ENCODE measurements at regions not wholly inside any gene's neighbourhood (a gene's known extent, or its start where the extent isn't known, plus 50 kb on each side); places are given as distances from the start of the nearest gene placed in this dataset.

DNA sequence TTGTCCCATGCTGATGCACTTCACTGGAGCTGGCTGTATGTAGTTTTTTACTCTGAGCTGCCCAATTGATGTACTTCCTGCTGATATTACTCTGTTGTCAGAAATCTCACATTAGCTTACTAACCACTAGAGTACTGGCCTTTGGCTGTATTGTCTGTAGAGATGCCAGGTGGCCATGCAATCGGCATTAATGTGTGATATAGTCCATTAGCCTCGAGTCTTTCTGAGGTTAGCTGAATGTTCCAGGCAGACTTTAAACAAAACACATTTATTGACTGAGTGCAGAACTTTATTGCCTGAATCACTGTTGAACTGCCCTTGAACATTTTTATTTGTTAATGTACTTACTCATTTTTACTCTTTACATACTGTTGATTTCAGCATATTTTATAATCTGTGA, 335.2 kb downstream of the PCDH10 start:
- no peaks in the 10 kb centered on the region for H3K4me1 Mint-ChIP-seq
- no peaks in the 10 kb centered on the region for H3K36me3 Mint-ChIP-seq
- H3K27ac Mint-ChIP-seq = no peak overlapping the region
- peaks cover 18% of the 10 kb centered on the region for H3K9me3 Mint-ChIP-seq
- DNase-seq (ENCODE audit: low spot score in 2 of 2) (no peak), ATAC-seq (no peak)
- no peak overlapping the region for H3K4me3 Mint-ChIP-seq

DNA sequence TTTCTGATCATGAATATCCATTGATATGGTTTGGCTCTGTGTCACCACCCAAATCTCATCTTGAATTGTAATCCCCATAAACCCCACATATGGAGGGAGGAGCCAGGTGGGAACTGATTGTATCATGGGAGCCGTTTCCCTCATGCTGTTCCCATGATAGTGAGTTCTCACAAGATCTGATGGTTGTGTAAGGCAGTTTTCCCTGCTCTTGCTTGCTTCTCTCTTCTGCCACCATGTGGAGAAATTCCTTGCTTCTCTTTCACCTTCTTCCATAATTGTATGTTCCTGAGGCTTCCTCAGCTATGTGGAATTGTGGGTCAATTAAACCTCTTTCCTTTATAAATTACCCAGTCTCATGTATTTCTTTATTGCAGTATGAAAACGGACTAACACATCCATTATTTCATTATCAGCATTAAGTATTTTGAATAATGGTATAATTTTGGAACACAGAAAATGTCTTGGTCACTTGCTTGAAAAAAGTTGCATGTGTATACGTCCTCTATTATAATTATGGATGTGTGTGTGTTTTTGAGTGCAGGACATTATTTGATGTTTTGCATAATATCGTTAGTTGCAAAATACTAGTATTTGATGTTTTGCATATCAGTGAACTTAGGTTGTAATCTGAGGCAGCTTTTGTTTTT, 334.6 kb downstream of the PCDH10 start:
- Mint-ChIP-seq H3K4me3 (no peak overlapping the region), H3K27ac (no peak overlapping the region), H3K36me3 (no peaks in the 10 kb centered on the region), H3K4me1 (no peaks in the 10 kb centered on the region), H3K9me3 (peaks cover 18% of the 10 kb centered on the region)
- ATAC-seq (no peak), DNase-seq (ENCODE audit: low spot score in 2 of 2) (no peak)

DNA sequence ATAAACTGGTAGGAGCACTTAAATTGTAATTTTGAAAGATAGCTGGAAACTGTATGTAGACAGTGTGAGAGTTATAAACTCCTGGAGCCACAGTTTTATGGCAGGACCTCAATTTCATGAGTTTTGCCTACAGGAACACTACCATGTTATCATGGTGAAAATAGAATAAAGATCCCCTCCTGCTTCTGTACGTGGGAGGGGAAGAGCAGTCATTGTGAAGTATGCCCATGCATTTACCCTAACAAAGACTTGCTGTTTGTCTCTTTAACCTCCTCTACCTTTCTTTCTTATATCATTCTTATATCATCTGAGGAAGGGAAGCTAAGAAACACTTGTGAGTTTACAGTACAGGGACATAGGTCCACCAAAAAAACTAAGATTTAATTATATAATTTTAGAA, 327.0 kb downstream of the PCDH10 start:
- DNase-seq (ENCODE audit: low spot score in 2 of 2) (no peak), ATAC-seq (no peak)
- Mint-ChIP-seq H3K36me3 (no peaks in the 10 kb centered on the region), H3K4me3 (no peak overlapping the region), H3K27ac (no peak overlapping the region), H3K4me1 (no peaks in the 10 kb centered on the region), H3K9me3 (peaks cover 14% of the 10 kb centered on the region)

DNA sequence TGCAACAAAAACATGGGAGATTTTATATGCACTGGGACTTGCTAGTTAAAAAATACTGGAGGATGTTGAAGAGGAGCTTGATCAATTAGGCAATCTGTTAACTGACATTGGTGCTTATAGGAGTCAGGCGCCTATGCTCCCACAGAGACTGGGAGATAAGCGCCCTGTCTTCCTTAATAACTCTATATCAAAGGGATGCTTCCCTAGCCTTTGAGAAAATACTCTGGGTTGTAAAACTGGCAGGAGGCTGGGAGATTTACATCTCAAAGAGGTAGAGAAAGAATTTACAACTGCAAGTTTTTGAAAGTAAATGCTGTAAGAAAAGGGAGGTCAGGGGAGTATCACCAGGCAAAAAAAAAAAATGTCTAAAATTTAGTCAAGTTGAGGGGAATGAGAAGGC, 325.4 kb downstream of the PCDH10 start:
- Mint-ChIP-seq H3K4me1 (no peaks in the 10 kb centered on the region), H3K9me3 (peaks cover 14% of the 10 kb centered on the region), H3K4me3 (no peak overlapping the region), H3K27ac (no peak overlapping the region), H3K36me3 (no peaks in the 10 kb centered on the region)
- DNase-seq (ENCODE audit: low spot score in 2 of 2) (no peak), ATAC-seq (no peak)

DNA sequence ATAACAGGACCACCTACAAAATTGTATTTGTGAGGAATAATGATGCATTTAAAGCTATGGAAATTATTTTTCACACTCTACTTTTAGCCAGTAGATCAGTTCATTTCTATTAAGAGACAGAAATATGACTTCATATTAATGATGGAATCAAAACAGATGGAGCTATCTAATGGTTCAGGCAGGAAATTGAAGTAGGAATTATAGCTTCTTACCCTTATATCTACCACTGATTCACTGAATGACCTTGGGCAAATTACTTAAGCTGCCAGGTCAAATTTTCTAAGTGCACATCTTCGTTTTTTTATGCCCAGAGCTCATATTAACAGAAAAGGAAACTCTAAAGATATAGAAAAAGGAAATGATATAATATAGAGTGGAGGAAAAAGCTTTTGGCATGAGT, 323.1 kb downstream of the PCDH10 start:
- Mint-ChIP-seq H3K27ac (no peak overlapping the region), H3K4me1 (no peaks in the 10 kb centered on the region), H3K4me3 (no peak overlapping the region), H3K9me3 (peaks cover 19% of the 10 kb centered on the region), H3K36me3 (no peaks in the 10 kb centered on the region)
- no peak for ATAC-seq
- DNase-seq (ENCODE audit: low spot score in 2 of 2) = no peak

DNA sequence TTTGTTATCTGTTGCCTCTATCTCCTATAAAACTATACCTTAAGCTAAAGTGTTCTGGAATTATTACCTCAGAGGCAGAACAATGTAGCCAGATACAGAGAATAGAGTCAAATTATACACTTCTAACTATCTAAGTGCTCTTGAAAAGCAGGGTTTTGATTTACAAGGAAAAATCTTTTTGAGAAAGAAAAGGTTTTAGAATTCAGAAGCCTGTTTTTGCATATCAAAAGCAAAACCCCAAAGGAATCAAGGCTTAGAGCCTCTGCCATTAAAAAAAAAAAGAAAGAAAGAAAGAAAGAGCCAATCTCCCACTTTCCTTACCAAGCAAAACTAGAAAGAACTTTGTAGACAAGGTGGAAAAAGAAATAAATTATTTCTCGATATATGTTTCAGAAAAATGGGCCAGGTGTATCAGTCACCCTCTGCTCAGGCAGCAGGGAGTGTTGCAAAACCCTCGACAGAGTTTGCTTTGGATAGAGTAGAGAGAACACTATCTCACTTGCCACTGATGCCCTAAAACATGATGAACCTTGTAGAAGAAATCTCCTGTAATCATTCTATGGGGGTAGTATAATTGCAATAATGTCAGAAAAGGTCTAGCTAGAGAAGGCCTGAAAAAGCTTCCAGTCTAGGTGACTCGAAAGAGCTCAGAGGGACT, 318.3 kb downstream of the PCDH10 start:
- ATAC-seq = no peak

DNA sequence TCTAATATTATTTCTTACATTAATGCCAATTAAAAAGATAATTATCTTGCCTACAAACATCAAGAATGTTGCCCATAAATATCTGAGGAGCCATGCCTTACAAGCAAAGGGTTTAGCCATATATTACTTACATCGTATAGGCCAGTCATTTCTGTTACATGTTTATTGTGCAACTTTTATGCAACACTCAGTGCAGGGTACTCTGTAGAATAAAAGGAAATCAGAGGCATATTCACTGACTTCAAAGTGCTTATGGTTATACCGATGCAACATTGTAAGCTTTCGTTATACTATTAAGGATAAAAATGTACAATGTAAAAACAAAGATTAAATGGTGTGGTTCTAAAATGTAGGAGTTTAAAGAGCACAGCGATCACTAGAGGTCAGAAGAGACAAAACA, 315.9 kb downstream of the PCDH10 start:
- H3K36me3 Mint-ChIP-seq = no peaks in the 10 kb centered on the region

More for the DNA sequence above, 318.3 kb downstream of the PCDH10 start:
- no peaks in the 10 kb centered on the region for H3K4me1 Mint-ChIP-seq
- peaks cover 30% of the 10 kb centered on the region for H3K9me3 Mint-ChIP-seq
- no peak for DNase-seq (ENCODE audit: low spot score in 2 of 2)
- H3K27ac Mint-ChIP-seq = no peak overlapping the region
- H3K36me3 Mint-ChIP-seq = no peaks in the 10 kb centered on the region
- no peak overlapping the region for H3K4me3 Mint-ChIP-seq

DNA sequence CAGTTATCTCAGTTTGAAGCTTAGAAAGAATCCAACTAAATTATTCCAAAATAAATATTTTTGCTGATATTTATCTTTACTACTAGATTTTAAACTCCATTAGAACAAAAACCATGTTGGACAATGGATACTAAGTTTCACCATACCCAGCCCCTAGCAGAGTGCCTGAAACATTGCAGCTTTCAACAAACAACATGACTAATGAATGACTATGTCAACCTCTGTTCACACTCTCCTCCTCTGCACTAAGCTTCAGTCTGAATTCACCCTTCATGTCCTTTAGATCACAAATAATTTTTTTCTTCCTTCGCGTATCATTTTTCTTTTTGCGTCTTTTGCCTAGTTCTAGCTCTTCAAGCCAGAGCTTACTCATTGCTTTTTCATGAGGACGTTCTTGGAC, 315.2 kb downstream of the PCDH10 start:
- no peaks in the 10 kb centered on the region for H3K36me3 Mint-ChIP-seq
- ATAC-seq (no peak), DNase-seq (ENCODE audit: low spot score in 2 of 2) (no peak)
- H3K4me3 Mint-ChIP-seq = no peak overlapping the region
- no peaks in the 10 kb centered on the region for H3K4me1 Mint-ChIP-seq
- no peak overlapping the region for H3K27ac Mint-ChIP-seq
- H3K9me3 Mint-ChIP-seq = peaks cover 39% of the 10 kb centered on the region

More for the DNA sequence above, 315.9 kb downstream of the PCDH10 start:
- no peaks in the 10 kb centered on the region for H3K4me1 Mint-ChIP-seq
- no peak overlapping the region for H3K4me3 Mint-ChIP-seq
- ATAC-seq (no peak), DNase-seq (ENCODE audit: low spot score in 2 of 2) (no peak)
- no peak overlapping the region for H3K27ac Mint-ChIP-seq
- peaks cover 39% of the 10 kb centered on the region for H3K9me3 Mint-ChIP-seq

DNA sequence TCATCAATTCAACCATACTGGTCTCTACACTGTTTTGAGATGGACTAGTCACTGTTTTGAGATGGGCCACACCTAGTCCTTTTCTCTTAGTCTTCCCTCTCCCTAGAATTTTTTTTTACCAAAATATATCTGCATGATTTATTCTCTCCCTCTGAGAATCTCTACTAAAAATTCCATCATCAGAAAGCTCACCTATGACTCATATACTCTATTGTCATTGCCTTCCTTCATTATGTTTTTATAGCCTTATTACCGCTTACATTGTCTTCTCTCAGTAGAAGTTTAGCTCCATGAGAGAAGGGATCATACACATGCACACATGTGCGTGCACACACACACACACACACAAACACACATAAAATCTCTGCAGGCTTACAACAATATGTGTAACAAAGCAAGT, 303.6 kb downstream of the PCDH10 start:
- H3K27ac Mint-ChIP-seq = no peak overlapping the region
- no peaks in the 10 kb centered on the region for H3K4me1 Mint-ChIP-seq
- no peak overlapping the region for H3K4me3 Mint-ChIP-seq
- DNase-seq (ENCODE audit: low spot score in 2 of 2) = no peak
- ATAC-seq = no peak
- no peaks in the 10 kb centered on the region for H3K36me3 Mint-ChIP-seq
- peaks cover 14% of the 10 kb centered on the region for H3K9me3 Mint-ChIP-seq

DNA sequence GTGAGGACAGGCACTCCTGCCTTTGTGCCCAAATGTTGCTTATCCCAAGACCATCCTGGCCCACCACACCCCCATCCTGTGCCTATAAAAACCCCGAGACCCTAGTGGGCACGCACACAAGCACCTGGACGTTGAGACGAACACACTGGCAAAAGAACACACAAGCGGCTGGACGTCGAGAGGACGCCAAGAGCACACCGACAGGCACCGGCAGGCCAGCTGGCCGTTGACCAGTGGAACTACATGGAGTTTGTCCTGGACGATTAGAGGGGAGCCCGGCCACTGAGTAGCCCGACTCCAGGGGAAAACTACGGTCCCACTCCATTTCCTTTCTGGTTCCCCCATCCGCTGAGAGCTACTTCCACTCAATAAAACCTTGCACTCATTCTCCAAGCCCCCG, 301.7 kb downstream of the PCDH10 start:
- no peak for ATAC-seq
- no peaks in the 10 kb centered on the region for H3K36me3 Mint-ChIP-seq
- H3K27ac Mint-ChIP-seq = no peak overlapping the region
- H3K4me1 Mint-ChIP-seq = no peaks in the 10 kb centered on the region
- peaks cover 16% of the 10 kb centered on the region for H3K9me3 Mint-ChIP-seq
- H3K4me3 Mint-ChIP-seq = no peak overlapping the region
- DNase-seq (ENCODE audit: low spot score in 2 of 2) = no peak

DNA sequence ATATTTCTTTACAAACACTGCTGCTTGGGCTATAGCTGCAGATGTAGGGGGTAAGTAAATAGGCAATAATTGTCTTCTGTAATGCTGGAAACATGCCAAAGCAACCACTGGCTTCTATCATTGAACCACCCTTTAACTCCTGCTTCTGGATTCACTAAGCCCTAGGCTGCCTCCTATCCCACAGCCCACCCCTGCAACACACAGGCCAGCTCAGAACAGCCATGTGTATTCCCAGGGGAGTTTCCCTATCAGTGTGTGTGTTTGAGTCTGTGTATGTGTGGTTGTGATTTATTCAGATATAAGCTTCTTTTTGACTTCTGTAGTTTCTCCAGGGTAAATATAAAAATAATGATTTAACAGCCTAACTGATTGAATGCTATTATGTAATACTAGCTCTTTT, 291.3 kb downstream of the PCDH10 start:
- DNase-seq (ENCODE audit: low spot score in 2 of 2) (no peak), ATAC-seq (no peak)
- H3K27ac Mint-ChIP-seq = no peak overlapping the region
- H3K4me3 Mint-ChIP-seq = no peak overlapping the region
- no peaks in the 10 kb centered on the region for H3K36me3 Mint-ChIP-seq
- no peaks in the 10 kb centered on the region for H3K4me1 Mint-ChIP-seq
- H3K9me3 Mint-ChIP-seq = peaks cover 6% of the 10 kb centered on the region

DNA sequence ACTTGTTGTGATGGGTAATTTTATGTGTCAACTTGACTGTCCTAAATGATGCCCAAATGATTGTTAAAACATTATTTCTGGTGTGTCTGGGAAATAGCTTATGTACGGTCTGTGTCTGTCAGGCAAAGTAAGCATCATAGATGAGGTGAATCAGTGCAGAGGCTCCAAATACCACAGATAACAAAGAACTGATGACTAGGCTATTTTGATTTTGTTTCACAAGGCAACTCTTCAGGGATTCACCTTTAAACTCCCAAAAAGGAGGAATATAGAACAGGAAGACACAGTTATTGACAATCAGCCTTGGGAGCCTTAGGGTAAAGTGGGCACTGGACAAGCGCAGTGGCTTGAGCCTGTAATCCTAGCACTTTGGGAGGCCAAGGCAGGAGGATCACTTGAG, 290.7 kb downstream of the PCDH10 start:
- Mint-ChIP-seq H3K9me3 (peaks cover 6% of the 10 kb centered on the region), H3K27ac (no peak overlapping the region), H3K4me1 (no peaks in the 10 kb centered on the region), H3K4me3 (no peak overlapping the region), H3K36me3 (no peaks in the 10 kb centered on the region)
- DNase-seq (ENCODE audit: low spot score in 2 of 2) (no peak), ATAC-seq (no peak)

DNA sequence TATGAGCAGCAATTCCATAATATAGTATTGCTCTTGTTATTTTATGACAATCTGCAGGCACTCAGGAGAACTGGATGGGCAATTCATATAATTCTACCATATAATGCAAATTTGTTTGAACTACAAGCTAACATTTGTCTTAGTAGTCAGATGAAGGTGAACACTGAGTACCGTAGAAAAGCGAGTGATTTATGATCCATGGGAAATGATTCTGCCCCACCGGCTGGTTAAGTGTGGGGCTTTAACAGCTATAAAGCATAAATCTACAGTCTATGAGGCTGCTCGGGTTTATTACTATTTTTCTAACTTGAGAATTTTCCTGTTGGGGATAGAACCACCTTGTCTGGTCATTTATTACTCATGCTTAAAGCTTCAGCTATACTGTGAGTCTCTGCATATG, 275.5 kb downstream of the PCDH10 start:
- Mint-ChIP-seq H3K4me1 (no peaks in the 10 kb centered on the region), H3K4me3 (no peak overlapping the region), H3K27ac (no peak overlapping the region), H3K9me3 (peaks cover 10% of the 10 kb centered on the region), H3K36me3 (no peaks in the 10 kb centered on the region)
- DNase-seq (ENCODE audit: low spot score in 2 of 2) = no peak
- ATAC-seq = no peak

DNA sequence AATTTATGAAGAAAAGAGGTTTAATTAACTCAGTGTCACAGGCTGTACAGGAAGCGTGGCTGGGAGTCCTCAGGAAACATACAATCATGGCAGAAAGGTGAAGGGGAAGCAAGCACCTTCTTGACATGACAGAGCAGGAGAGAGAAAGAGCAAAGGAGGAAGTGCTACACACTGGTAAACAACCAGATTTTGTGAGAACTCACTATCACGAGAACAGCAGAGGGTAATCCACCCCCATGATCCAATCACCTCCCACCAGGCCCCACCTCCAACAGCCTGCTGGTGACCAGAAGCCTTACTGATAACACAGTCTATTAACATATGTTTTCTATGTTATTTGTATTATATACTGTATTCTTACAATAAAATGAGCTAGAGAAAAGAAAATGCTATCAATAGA, 254.8 kb downstream of the PCDH10 start:
- ATAC-seq (no peak), DNase-seq (ENCODE audit: low spot score in 2 of 2) (no peak)
- Mint-ChIP-seq H3K4me1 (no peaks in the 10 kb centered on the region), H3K4me3 (no peak overlapping the region), H3K27ac (no peak overlapping the region), H3K9me3 (peaks cover 9% of the 10 kb centered on the region), H3K36me3 (no peaks in the 10 kb centered on the region)

DNA sequence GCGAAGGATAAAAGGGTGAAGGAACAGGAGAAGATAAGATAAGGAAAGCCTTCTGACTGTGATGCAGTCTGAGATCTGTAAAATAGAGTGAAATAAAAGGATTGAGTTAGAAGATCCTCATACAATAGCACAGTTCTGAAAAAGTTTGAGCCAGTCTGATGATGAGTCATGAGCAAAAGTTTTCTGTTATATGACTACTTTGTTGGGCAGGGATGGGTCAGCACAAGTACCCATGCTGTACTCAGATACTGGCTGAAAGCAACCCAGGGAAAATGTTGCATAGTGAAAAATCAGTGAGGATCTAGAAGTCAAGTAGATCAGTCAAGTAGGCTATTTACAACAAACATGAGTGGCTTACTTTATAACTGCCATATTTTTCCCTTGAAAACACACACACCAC, 253.5 kb downstream of the PCDH10 start:
- Mint-ChIP-seq H3K9me3 (peaks cover 15% of the 10 kb centered on the region), H3K36me3 (no peaks in the 10 kb centered on the region), H3K4me1 (no peaks in the 10 kb centered on the region), H3K27ac (no peak overlapping the region), H3K4me3 (no peak overlapping the region)
- no peak for ATAC-seq
- no peak for DNase-seq (ENCODE audit: low spot score in 2 of 2)

DNA sequence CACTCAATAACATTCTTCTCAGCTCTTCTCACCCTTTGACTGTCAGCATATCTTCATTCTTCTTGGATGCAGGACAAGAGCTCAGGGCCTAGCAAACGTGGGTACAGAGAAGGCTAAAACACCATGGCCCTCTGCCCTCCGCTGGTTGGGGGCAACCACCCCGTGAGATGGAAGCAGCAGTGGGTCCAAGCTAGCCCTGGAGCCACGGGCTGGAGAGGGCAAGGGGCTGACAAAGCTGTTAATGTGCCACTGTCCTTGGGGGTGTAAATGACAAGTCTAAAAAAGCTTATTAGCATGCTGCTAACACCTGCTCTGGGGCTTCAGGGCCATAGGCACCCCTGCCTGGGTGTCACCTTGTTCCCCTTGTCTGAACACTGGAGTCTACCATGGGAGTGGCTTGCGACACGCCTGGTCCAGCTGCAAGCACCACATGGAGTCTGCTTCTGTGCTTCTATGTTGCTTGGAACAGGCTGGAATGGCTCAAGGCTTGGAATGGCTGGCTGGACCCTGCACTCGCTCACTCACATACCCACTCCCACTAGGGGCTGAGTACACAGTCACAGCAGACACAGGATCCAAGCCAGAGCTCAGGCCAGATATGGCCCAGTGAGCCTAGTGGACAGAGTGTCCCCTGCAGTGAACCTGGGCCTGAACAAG, 246.0 kb downstream of the PCDH10 start:
- no peaks in the 10 kb centered on the region for H3K4me1 Mint-ChIP-seq
- H3K9me3 Mint-ChIP-seq = peaks cover 7% of the 10 kb centered on the region
- DNase-seq (ENCODE audit: low spot score in 2 of 2) = no peak
- ATAC-seq = peak; percentile 8
- H3K36me3 Mint-ChIP-seq = no peaks in the 10 kb centered on the region
- no peak overlapping the region for H3K4me3 Mint-ChIP-seq
- no peak overlapping the region for H3K27ac Mint-ChIP-seq

Measured in stimulated activated effector memory CD8-positive, alpha-beta T cell treated with anti-CD3 and anti-CD28 coated beads, Interleukin-12 subunit alpha, Interleukin-12 subunit beta, amount 100 ng/mL, for 72 hours (primary cell).